ENCODE measurements at regions not wholly inside any gene's neighbourhood (a gene's known extent, or its start where the extent isn't known, plus 50 kb on each side); places are given as distances from the start of the nearest gene placed in this dataset.

DNA sequence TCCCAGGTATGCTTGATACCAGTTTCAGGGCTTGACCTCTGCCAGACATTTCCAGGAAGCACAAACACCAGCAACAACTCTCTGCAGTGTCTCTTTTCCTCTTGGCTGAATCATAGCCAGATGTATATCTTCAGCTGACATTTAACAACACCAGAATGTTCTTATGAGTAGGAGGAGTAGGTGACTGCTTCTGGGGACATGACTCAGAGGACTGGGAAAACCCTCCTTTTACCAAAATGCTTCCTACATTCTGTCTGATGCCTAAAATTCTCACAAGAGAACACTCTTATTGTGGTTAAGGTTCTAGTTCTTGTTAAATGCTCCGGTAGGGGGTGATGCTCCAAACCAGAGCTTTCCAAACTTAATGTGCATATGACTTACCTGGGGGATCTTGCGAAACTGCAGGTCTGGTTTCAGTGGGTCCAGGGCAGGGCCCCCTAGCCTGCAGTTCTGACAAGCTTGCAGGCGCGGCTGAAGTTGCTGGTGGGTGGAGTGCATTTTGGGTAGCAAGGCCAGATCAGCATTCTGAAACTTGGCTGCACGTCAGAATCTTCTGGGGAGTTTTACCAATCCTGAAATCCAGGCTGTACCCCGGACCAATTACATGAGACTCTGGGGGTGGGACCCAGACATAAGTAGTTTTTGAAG, 329.3 kb upstream of the RPS6KA3 start:
- Histone ChIP-seq H3K4me1 (ENCODE audit: control insufficient read depth, insufficient read depth, low read length) (no peaks in the 10 kb centered on the region), H3K4me3 (ENCODE audit: low read depth, low read length) (no peak overlapping the region), H3K27ac (ENCODE audit: extremely low read depth, low read depth, low read length) (no peak overlapping the region), H3K36me3 (ENCODE audit: control insufficient read depth in 2 of 2, insufficient read depth in 1 of 2, low read length in 2 of 2) (no peaks in the 10 kb centered on the region), H3K9me3 (ENCODE audit: control insufficient read depth, insufficient read depth, low read depth, low read length) (no peaks in the 10 kb centered on the region)
- CTCF ChIA-PET = no interaction called here
- no peak for TF ChIP-seq ZNF549 (tag by site-specific recombination; IDR thresholded peaks at IDR 0.05)
- no peak for TF ChIP-seq ZNF768 (tag by site-specific recombination; IDR thresholded peaks at IDR 0.05)
- TF ChIP-seq TSHZ1 (tag by site-specific recombination; IDR thresholded peaks at IDR 0.05; ENCODE audit: borderline replicate concordance) = no peak
- TF ChIP-seq ZNF214 (tag by site-specific recombination; IDR thresholded peaks at IDR 0.05; ENCODE audit: borderline replicate concordance) = no peak
- TF ChIP-seq ZNF311 (tag by site-specific recombination; IDR thresholded peaks at IDR 0.05; ENCODE audit: borderline replicate concordance) = no peak
- no peak for TF ChIP-seq ZNF140 (tag by site-specific recombination; IDR thresholded peaks at IDR 0.05)
- TF ChIP-seq KLF17 (tag by site-specific recombination; IDR thresholded peaks at IDR 0.05) = no peak
- TF ChIP-seq ZNF514 (tag by site-specific recombination; IDR thresholded peaks at IDR 0.05) = no peak
- no peak for TF ChIP-seq ZNF16 (tag by site-specific recombination; IDR thresholded peaks at IDR 0.05; ENCODE audit: low read depth)
- TF ChIP-seq, protein P1, sequence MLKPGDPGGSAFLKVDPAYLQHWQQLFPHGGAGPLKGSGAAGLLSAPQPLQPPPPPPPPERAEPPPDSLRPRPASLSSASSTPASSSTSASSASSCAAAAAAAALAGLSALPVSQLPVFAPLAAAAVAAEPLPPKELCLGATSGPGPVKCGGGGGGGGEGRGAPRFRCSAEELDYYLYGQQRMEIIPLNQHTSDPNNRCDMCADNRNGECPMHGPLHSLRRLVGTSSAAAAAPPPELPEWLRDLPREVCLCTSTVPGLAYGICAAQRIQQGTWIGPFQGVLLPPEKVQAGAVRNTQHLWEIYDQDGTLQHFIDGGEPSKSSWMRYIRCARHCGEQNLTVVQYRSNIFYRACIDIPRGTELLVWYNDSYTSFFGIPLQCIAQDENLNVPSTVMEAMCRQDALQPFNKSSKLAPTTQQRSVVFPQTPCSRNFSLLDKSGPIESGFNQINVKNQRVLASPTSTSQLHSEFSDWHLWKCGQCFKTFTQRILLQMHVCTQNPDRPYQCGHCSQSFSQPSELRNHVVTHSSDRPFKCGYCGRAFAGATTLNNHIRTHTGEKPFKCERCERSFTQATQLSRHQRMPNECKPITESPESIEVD (tag by site-specific recombination; IDR thresholded peaks at IDR 0.05) = no peak
- TF ChIP-seq TRIM28 (IDR thresholded peaks at IDR 0.05; ENCODE audit: borderline replicate concordance, low read length) = no peak
- TF ChIP-seq, protein P2, sequence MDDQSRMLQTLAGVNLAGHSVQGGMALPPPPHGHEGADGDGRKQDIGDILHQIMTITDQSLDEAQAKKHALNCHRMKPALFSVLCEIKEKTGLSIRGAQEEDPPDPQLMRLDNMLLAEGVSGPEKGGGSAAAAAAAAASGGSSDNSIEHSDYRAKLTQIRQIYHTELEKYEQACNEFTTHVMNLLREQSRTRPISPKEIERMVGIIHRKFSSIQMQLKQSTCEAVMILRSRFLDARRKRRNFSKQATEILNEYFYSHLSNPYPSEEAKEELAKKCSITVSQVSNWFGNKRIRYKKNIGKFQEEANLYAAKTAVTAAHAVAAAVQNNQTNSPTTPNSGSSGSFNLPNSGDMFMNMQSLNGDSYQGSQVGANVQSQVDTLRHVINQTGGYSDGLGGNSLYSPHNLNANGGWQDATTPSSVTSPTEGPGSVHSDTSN (CRISPR knock-in tag; IDR thresholded peaks at IDR 0.05) = no peak
- no peak for TF ChIP-seq ZNF571 (tag by site-specific recombination; IDR thresholded peaks at IDR 0.05)
- no peak for TF ChIP-seq ZNF596 (tag by site-specific recombination; IDR thresholded peaks at IDR 0.05)
- TF ChIP-seq, protein P3, sequence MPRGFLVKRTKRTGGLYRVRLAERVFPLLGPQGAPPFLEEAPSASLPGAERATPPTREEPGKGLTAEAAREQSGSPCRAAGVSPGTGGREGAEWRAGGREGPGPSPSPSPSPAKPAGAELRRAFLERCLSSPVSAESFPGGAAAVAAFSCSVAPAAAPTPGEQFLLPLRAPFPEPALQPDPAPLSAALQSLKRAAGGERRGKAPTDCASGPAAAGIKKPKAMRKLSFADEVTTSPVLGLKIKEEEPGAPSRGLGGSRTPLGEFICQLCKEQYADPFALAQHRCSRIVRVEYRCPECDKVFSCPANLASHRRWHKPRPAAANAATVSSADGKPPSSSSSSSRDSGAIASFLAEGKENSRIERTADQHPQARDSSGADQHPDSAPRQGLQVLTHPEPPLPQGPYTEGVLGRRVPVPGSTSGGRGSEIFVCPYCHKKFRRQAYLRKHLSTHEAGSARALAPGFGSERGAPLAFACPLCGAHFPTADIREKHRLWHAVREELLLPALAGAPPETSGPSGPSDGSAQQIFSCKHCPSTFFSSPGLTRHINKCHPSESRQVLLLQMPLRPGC (tag by site-specific recombination; IDR thresholded peaks at IDR 0.05) = no peak
- no peak for TF ChIP-seq ZNF19 (tag by site-specific recombination; IDR thresholded peaks at IDR 0.05; ENCODE audit: low read depth)
- POLR2A ChIA-PET = no interaction called here
